LNCAP (cell line): ENCODE measurements at regions not wholly inside any gene's neighbourhood (a gene's known extent, or its start where the extent isn't known, plus 50 kb on each side); places are given as distances from the start of the nearest gene placed in this dataset.

Experiments
- CTCF ChIP-seq: fragments of 450-650 bp; IDR thresholded peaks from 2 replicates; pipeline ENCODE4 v1.5.1; 2017; ENCODE audit warnings: mild to moderate bottlenecking

DNA sequence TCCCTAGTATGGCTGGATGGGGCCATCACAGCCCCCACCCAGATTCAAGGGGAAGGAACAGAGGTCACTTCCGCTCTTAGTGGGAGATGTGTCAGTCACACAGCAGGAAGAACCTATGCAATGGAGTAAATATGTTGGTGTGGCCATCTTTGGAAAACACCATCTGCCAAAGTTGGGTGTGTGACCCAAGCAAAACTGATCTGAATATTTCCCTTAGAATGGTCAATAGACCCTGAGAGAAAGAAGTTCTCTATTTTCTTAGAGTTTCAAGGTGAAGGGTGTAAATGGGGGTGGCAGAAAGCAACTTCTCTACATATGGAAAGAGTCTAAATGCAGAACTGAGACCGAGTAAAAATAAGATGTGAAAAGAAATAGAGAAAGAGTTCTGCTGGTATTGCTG is 212.7 kb downstream of the ESM1 start:
- no peak for TF ChIP-seq CTCF

DNA sequence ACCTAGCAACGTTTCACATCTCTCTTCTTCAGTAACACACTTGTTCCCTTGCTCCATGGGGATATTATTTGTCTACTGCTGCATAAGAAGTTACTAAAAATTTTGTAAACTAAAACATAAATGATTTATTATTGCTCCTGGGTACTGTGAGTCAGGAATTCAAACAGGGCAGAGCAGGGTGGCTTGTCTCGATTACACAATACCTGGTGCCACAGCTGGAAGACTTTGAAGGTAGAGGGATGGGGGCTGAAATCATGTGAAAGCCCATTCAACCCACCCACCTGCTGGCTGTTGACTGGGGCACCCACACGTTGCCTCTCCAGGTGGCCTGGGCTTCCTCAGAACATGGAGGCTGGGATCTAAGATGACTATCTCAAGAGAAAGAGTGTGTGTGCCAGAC is 213.2 kb downstream of the ESM1 start:
- no peak for TF ChIP-seq CTCF

- no peak for TF ChIP-seq CTCF
Observed at GRCh38 chr5:54769746-54770145, 215.6 kb downstream of the ESM1 start.

GRCh38 chr5:54769072-54769471 is 216.3 kb downstream of the ESM1 start:
- TF ChIP-seq CTCF = peak; percentile 23; the same call in 1 of the 2 replicates

- peak; percentile 40 for TF ChIP-seq CTCF
Observed at GRCh38 chr5:54766748-54767147, 218.6 kb downstream of the ESM1 start.

DNA sequence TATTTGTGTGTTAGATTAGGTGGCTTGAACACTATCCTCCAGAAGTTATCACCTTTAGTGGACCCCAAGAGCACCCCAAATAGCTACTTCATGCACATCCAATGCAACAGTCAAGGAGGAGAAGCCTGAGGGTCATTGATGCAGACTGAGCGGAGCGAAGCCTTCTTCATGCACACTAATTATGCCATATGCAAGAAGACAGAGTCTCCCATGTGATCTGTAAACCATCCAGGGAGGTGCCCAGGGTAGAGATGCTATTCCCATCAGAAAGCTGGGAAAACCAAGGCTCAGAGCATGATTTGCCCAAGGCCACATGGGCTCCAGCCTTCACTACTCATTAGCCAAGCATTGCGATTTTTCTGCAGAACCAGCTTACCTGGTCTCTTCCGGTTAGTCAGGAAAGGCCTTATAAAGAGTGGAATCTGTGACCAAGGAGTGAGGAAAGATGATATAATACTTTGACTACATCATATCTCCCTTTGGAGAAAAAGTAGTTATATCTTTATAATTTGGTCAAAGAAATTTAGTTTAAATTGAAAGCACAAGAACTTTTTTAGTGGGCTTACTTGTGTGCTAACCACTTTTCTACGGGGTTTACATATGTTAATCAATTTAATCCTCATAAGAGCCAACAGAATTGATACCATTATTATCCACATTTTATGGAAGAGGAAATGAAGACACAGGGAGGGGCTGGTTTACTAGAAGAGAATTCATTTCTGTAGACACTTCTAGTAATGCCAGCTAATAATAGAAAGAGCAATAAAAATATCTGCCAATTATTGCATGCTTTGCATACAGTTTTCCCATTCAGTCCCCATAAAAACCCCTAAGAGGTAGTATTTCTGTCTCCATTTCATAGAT is 220.0 kb downstream of the ESM1 start:
- TF ChIP-seq CTCF = no peak

GRCh38 chr5:54764102-54765090 is 221.0 kb downstream of the ESM1 start:
- TF ChIP-seq CTCF = no peak
